Muscle of arm (tissue), 1 donor: ENCODE measurements at regions not wholly inside any gene's neighbourhood (a gene's known extent, or its start where the extent isn't known, plus 50 kb on each side); places are given as distances from the start of the nearest gene placed in this dataset.

Experiments used
- DNase-seq: peaks from one replicate; pipeline ENCODE4 v3.0.0-alpha.2; 2013

- no peak for DNase-seq
Observed at GRCh38 chr4:63493265-63493664, 916.0 kb downstream of the TECRL start.

- DNase-seq: no peak
Observed at GRCh38 chr4:63492515-63492914, 916.7 kb downstream of the TECRL start.

- no peak for DNase-seq
Observed at GRCh38 chr4:63464393-63464792, 944.9 kb downstream of the TECRL start.

GRCh38 chr4:63460075-63460474 lies 949.2 kb downstream of the TECRL start:
- DNase-seq: no peak

GRCh38 chr4:63459329-63459728 lies 949.9 kb downstream of the TECRL start:
- DNase-seq: no peak

- no peak for DNase-seq
Observed at GRCh38 chr4:63458010-63458409, 951.2 kb downstream of the TECRL start.

GRCh38 chr4:63440236-63440635 lies 969.0 kb downstream of the TECRL start:
- no peak for DNase-seq

- DNase-seq: no peak
Observed at GRCh38 chr4:63430105-63430504, 979.1 kb downstream of the TECRL start.

- DNase-seq: no peak
Observed at GRCh38 chr4:63396269-63396668, 1013.0 kb downstream of the TECRL start.

GRCh38 chr4:63393544-63393943 lies 1015.7 kb downstream of the TECRL start:
- DNase-seq: peak; percentile 56

GRCh38 chr4:63379750-63380522 lies 1029.3 kb downstream of the TECRL start:
- DNase-seq: no peak

GRCh38 chr4:63371001-63371400 lies 1038.2 kb downstream of the TECRL start:
- DNase-seq: no peak

- no peak for DNase-seq
Observed at GRCh38 chr4:63361628-63362027, 1047.6 kb downstream of the TECRL start.

GRCh38 chr4:63361066-63361465 lies 1048.2 kb downstream of the TECRL start:
- peak; percentile 53 for DNase-seq

GRCh38 chr4:63349674-63350025 lies 1059.6 kb downstream of the TECRL start:
- no peak for DNase-seq

- DNase-seq: no peak
Observed at GRCh38 chr4:63348735-63349673, 1060.2 kb downstream of the TECRL start.

GRCh38 chr4:63325140-63325539 lies 1084.1 kb downstream of the TECRL start:
- no peak for DNase-seq

GRCh38 chr4:63316633-63317032 lies 1092.6 kb downstream of the TECRL start:
- no peak for DNase-seq

- DNase-seq: no peak
Observed at GRCh38 chr4:63315651-63316050, 1093.6 kb downstream of the TECRL start.

- no peak for DNase-seq
Observed at GRCh38 chr4:63308697-63309096, 1100.6 kb downstream of the TECRL start.

- DNase-seq: no peak
Observed at GRCh38 chr4:63302792-63303191, 1106.5 kb downstream of the TECRL start.

- no peak for DNase-seq
Observed at GRCh38 chr4:63302078-63302477, 1107.2 kb downstream of the TECRL start.

- peak; percentile 10 for DNase-seq
Observed at GRCh38 chr4:63296773-63297172, 1112.5 kb downstream of the TECRL start.
